HG03045 (cell line): ENCODE measurements at regions not wholly inside any gene's neighbourhood (a gene's known extent, or its start where the extent isn't known, plus 50 kb on each side); places are given as distances from the start of the nearest gene placed in this dataset.
"Not testable (repeated sequence)": the region's sequence is repeated elsewhere in the genome, so short reads cannot be mapped to it uniquely, and the experiment has no call there.

Experiments used
- ATAC-seq: cut with Tn5 transposase; IDR thresholded peaks from one replicate; pipeline ENCODE4 v1.9.1; 2021; ENCODE audit warnings: mild to moderate bottlenecking, moderate library complexity; ENCODE audit not compliant: unreplicated experiment

DNA sequence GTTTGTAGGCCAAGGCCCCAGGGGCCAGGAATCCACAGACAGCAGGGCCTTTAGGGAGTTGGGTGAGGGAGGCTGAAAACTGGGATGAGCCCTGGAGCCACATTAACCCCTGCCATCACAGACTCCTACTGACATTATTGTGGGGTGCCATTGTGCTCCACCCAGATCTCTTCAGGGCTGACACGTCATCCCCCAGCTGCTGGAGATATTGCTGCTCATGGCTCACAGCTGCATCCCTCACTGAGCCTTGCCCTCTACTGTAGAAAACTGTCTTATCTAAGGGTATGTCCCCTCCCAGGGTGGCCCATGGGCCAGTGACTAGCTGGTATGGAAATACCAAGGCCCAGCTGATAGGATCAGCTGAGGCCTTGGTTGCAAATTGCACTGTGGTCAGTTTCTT, 87.3 kb upstream of the PRR23C start:
- no peak for ATAC-seq

DNA sequence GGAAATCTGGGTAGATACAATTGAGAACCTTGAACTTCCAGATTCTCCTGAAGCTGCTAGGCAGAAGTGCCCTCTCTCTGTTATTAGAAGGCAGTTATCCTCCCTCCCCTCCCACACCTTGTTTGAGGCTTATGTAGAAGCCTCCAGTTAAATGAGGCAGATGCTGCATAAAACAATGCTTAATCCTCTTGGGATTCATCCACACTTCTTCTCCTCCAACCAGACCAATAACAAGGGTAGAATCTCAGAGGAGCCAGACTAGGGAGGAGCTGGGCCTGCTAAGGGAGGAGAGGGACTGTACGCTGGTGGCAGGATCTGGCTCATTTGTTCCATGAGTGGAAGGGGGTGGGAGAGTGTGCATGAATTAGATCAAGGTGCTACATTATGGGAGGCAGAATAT, 88.3 kb upstream of the PRR23C start:
- no peak for ATAC-seq

- no peak for ATAC-seq
Observed at GRCh38 chr3:139134678-139135372, 90.1 kb upstream of the PRR23C start.

- no peak for ATAC-seq
Observed at GRCh38 chr3:139135657-139136056, 91.0 kb upstream of the PRR23C start.

DNA sequence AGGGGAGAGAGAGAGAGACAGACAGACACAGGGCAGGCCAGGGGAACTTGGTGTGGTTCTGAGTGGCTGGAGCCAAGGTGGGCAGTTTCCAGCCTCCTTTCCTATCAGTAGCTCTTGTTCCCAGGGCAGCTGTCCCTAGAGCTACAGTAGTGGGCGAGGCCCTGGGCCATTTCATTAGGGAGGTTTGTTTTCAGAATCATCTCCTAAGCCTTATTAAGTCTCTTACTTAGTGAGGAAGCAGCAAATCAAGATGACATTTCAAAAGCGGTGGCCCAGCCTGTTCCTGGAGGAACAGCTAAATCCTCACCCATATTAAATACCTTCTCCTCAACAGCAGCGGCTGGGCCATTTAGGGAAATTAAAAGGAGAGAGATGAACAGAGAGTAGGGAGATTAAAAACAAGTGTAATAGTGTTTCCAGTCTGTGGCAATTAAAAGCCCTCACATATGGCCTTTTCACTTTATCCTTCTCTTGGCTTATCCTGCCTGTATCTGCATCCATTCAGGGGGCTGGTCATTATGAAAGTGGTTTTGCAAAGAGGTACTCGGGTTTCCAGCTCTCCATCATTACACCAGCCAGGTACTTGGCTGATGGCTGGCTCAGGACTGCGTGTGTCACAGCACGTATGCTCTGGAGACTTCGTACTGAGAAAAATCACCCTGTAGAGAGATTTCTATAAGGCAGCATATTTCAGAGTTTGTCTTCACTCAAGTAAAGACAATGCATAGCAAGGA, 91.9 kb upstream of the PRR23C start:
- ATAC-seq, result no peak

DNA sequence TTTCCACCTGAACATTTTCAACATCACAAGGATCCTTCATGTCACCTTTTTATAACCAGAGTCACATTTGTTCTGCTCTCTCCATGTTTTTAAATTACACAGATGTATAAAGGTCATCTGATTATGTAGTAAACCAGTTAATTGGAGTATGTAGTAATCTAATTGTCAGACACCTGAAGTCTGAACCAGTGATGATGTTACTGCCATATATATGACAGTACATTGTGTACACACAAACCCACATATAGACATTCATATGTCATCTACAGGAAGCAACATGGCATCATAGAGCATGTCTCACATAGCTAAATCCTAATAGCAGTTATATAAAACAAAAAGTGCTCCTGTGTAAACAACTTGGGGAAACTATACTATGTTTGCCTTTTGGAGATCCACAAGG, 95.9 kb upstream of the PRR23C start:
- no peak for ATAC-seq

- not testable (repeated sequence) for ATAC-seq
Observed at GRCh38 chr3:139145980-139146379, 101.3 kb upstream of the PRR23C start.

- no peak for ATAC-seq
Observed at GRCh38 chr3:139151530-139151929, 106.8 kb upstream of the PRR23C start.

DNA sequence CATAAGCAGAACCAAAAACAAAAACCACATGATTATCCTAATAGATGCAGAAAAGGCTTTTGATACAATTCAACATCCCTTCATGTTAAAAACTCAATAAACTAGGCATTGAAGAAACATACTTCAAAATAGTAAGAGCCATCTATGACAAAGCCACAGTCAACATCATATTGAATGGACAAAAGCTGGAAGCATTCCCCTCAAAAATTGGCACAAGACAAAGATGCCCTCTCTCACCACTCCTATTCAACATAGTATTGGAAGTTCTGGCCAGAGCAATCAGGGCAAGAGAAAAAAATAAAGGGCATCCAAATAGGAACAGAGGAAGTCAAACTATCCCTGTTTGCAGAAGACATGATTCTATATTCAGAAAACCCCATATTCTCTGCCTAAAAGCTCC, 108.7 kb upstream of the PRR23C start:
- not testable (repeated sequence) for ATAC-seq

DNA sequence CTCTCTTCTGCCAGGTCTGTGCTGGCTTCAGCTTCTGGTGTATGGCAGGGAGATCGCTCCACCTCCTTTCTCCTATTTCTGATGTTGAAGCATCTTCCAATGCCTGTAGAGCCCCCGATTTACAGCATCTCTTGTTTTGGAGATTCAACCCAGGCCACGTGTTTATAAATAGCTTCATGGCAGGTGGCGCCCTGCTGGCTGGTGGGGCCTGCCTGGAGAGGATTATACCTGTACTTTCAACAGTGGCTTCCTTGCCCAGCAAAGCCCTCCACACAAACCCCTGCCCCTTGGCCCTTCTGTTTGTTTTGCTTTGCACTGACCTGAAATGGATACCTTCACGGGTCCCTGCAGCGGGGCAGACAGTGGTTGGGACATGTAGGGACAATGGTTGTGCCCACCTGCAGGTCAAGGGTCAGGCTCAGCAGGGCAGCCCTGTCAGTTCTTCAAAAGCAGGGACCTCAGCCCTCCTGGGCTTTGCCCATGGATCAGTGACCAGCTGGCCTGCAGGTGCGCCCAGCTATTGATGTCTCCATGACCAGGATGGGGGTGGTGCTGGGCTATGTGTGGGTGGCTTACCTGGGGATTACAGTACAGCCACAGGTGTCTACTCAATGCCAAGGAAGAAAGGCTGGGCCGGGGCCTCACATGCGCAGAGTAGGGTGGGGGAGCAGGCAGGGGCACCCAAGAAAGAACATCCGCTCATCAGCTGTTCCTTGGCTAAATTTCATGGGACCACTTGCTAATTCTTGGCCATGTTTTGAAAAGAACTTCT, 112.7 kb upstream of the PRR23C start:
- no peak for ATAC-seq

DNA sequence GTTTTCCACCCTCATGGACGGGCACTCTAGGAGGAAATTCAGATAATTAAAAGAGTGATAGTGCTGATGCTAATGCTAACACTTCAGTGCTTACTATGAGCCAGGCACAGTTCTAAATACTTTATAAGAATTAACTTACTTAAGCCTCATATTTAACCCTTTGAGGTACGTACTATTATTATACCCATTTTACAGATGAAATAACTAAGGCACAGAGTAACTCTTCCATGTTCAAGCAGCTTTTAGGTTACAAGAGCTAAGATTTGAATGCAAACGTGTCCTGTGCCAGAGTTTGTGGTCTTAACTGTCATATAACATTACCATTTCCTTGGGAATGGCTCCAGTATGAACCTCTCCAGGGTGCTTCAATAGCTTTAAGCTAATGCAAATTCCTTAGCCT, 114.7 kb upstream of the PRR23C start:
- ATAC-seq, result no peak

DNA sequence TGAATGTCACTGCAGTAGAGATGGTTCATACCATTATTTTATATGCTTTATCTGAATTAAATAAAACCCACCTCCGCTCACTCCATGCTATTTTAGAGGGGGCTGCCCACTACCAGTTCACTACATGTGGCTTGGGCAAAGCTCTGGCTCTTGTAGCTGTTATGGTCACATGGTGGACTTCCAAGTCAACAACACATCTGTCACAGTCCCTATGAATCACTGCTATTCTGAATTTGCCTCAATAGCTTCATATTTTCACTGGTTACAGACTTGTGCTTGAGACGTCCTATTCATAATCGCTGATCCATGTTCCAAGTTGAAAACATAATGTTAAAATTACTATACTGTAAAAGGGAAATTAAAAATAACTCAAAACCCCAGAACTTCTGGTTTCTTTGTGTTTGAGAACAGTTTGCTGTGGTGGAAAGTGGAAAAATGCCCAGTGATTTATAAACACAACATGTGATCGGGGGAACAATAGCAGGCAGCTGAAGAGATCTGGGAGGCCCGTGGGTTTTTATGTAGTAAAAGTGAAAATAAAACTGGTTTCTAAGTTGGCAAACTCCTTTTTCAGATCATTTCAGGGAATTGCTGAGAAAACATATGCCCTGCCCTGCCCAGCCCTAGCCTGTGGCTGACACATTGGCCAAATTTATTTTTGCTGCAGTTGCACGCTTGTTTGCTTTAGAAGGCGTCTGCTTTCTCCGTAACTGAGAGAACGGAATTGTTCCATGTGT, 128.8 kb upstream of the PRR23C start:
- ATAC-seq, result no peak

DNA sequence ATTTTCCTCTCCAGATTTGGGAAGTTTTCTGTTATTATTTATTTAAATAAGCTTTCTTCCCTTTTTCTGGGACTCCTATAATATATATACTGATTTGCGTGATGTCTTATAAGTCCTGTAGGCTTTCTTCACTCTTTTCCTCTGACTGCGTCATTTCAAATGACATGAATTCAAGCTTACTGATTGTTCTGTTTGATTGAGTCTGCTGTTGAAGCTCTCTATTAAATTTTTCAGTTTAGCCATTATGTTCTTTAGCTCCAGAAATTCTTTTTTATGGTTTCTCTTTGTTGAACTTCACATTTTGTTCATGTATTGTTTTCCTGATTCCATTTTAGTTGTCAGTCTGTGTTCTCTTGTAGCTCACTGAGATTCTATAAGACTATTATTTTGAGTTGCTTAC, 135.8 kb upstream of the PRR23C start:
- ATAC-seq, result no peak

GRCh38 chr3:139182143-139182542, 137.5 kb upstream of the PRR23C start:
- no peak for ATAC-seq

GRCh38 chr3:139182598-139182997, 137.9 kb upstream of the PRR23C start:
- no peak for ATAC-seq

- ATAC-seq, result no peak
Observed at GRCh38 chr3:139185527-139185926, 140.8 kb upstream of the PRR23C start.

DNA sequence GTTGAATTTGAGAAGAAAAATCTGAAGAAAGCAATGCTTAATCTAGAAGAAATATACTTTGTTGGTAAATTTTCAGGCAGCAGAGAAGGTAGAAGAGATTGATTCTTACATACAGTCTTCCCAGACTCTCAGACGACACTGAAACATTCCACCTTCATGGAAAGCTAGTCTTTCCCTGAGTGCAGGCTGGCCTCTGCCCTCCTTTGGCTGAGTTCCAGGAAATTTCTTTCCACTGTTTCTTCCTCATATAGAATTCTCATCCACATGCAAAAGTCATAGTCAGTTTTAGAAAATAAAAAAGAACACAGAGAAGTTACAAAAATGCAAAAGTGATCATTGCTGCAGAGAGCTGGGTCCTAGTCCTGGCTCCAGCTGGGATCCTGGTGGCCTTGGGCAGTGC, 142.5 kb upstream of the PRR23C start:
- no peak for ATAC-seq

DNA sequence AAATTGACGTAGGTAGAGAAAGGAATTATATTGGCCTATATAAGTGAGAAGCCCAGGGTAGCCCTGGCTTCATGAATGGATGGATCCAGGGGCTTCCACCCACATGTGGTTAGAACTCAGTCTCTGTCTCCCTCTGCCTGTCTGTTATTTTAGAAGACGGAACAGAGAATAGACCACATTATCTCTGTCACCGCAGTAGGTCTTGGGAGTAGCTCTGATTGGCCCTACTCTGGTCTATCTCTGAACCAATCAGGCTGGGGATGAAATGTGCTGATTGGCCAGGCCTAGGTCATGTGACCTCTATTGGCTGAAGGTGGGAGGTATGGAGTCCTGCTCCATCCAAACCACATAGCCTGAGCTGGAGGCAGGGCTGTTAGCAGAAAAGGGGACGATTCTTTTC, 143.0 kb upstream of the PRR23C start:
- ATAC-seq, result no peak

DNA sequence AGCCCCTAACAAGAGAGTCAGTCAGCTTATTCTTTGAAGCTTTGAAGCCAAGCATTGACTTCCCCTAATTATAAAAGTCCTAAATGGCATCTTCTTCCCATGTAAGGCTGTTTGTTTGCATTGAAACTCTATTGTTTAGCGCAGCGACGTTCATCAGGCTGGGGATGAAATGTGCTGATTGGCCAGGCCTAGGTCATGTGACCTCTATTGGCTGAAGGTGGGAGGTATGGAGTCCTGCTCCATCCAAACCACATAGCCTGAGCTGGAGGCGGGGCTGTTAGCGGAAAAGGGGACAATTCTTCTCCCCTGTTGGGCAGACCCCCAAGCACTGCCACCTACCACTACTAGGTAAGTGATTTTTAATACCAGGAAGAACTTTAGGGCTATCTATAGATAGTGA, 145.3 kb upstream of the PRR23C start:
- no peak for ATAC-seq

DNA sequence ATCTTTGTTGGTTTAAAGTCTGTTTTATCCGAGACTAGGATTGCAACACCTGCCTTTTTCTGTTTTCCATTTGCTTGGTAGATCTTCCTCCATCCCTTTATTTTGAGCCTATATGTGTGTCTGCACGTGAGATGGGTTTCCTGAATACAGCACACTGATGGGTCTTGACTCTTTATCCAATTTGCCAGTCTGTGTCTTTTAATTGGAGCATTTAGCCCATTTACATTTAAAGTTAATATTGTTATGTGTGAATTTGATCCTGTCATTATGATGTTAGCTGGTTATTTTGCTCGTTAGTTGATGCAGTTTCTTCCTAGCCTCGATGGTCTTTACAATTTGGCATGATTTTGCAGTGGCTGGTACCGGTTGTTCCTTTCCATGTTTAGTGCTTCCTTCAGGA, 149.4 kb upstream of the MRPS22 start:
- ATAC-seq, result not testable (repeated sequence)

GRCh38 chr3:139196146-139196545, 147.7 kb upstream of the MRPS22 start:
- not testable (repeated sequence) for ATAC-seq
